WERI-Rb-1 (cell line): ENCODE measurements at regions not wholly inside any gene's neighbourhood (a gene's known extent, or its start where the extent isn't known, plus 50 kb on each side); places are given as distances from the start of the nearest gene placed in this dataset.

Source experiments
- DNase-seq: peaks from one replicate; pipeline ENCODE4 v3.0.0-alpha.2; 2020
- H3K27ac ChIP-seq: fragments of 250-450 bp; sonication (Bioruptor Pico); 2 replicates; pipeline ENCODE4 v1.5.1; 2020; ENCODE audit warnings: mild to moderate bottlenecking, moderate library complexity
- H3K27me3 ChIP-seq: fragments of 250-450 bp; sonication (Bioruptor Pico); 2 replicates; pipeline ENCODE4 v1.5.1; 2021; ENCODE audit warnings: mild to moderate bottlenecking, low read depth, moderate library complexity; ENCODE audit not compliant: insufficient read depth, severe bottlenecking
- H3K36me3 ChIP-seq: fragments of 250-450 bp; sonication (Bioruptor Pico); 2 replicates; pipeline ENCODE4 v1.5.1; 2020; ENCODE audit warnings: mild to moderate bottlenecking, moderate library complexity
- H3K4me3 ChIP-seq: 2 replicates; pipeline ENCODE4 v1.5.1; 2011; ENCODE audit warnings: low read depth, mild to moderate bottlenecking, control low read depth, low read length
- H3K9me3 ChIP-seq: fragments of 250-450 bp; sonication (Bioruptor Pico); 2 replicates; pipeline ENCODE4 v1.5.1; 2021; ENCODE audit warnings: mild to moderate bottlenecking, moderate library complexity; ENCODE audit not compliant: severe bottlenecking
- TF ChIP-seq, protein P1 (sequence below): IDR thresholded peaks from 2 replicates; pipeline ENCODE4 v1.5.1; 2011; ENCODE audit warnings: low read depth, mild to moderate bottlenecking, control low read depth, inconsistent platforms, low read length

GRCh38 chr13:72462166-72462565 is 265.3 kb downstream of the MZT1 start:
- no peaks in the 10 kb centered on the region for H3K36me3 ChIP-seq

GRCh38 chr13:72458701-72459100 is 268.7 kb downstream of the MZT1 start:
- Histone ChIP-seq H3K9me3 (no peaks in the 10 kb centered on the region), H3K36me3 (no peaks in the 10 kb centered on the region), H3K27ac (no peak overlapping the region), H3K4me3 (no peak overlapping the region), H3K27me3 (no peaks in the 10 kb centered on the region)
- TF ChIP-seq, protein P1, sequence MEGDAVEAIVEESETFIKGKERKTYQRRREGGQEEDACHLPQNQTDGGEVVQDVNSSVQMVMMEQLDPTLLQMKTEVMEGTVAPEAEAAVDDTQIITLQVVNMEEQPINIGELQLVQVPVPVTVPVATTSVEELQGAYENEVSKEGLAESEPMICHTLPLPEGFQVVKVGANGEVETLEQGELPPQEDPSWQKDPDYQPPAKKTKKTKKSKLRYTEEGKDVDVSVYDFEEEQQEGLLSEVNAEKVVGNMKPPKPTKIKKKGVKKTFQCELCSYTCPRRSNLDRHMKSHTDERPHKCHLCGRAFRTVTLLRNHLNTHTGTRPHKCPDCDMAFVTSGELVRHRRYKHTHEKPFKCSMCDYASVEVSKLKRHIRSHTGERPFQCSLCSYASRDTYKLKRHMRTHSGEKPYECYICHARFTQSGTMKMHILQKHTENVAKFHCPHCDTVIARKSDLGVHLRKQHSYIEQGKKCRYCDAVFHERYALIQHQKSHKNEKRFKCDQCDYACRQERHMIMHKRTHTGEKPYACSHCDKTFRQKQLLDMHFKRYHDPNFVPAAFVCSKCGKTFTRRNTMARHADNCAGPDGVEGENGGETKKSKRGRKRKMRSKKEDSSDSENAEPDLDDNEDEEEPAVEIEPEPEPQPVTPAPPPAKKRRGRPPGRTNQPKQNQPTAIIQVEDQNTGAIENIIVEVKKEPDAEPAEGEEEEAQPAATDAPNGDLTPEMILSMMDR, result no peak
- no peak for DNase-seq

More at GRCh38 chr13:72462166-72462565, 265.3 kb downstream of the MZT1 start:
- no peaks in the 10 kb centered on the region for H3K27me3 ChIP-seq
- H3K27ac ChIP-seq, result no peak overlapping the region
- no peak for DNase-seq
- H3K9me3 ChIP-seq, result no peaks in the 10 kb centered on the region
- H3K4me3 ChIP-seq, result no peak overlapping the region
- TF ChIP-seq, protein P1, result no peak

GRCh38 chr13:72457151-72457550 is 270.3 kb downstream of the MZT1 start:
- TF ChIP-seq, protein P1, result no peak

DNA sequence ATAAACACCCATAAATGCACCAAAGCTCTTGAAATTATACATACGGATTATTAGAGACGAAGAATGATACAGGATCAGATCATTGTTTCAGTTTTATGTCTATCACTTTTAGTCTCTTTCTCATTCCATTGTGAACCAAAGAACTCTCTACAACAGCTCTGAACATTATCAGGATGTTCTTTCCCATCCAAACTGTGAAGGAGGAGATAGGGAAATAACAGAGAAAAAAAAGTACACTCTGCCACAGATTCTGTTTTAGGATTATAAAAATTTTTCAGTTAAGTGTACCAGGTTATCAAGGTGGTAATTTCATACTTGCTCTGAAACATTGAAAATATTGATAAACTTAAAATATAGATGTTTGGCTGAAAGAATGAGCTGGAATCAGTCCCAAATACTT is 270.9 kb downstream of the MZT1 start:
- TF ChIP-seq, protein P1, result no peak

More at GRCh38 chr13:72457151-72457550, 270.3 kb downstream of the MZT1 start:
- Histone ChIP-seq H3K36me3 (no peaks in the 10 kb centered on the region), H3K9me3 (no peaks in the 10 kb centered on the region), H3K27ac (no peak overlapping the region), H3K4me3 (no peak overlapping the region), H3K27me3 (no peaks in the 10 kb centered on the region)
- DNase-seq, result no peak

GRCh38 chr13:72453161-72453560 is 274.3 kb downstream of the MZT1 start:
- no peaks in the 10 kb centered on the region for H3K36me3 ChIP-seq
- H3K9me3 ChIP-seq, result peaks cover 3% of the 10 kb centered on the region
- TF ChIP-seq, protein P1, result no peak
- no peak overlapping the region for H3K4me3 ChIP-seq
- H3K27ac ChIP-seq, result no peak overlapping the region
- H3K27me3 ChIP-seq, result no peaks in the 10 kb centered on the region
- no peak for DNase-seq

More for the DNA sequence above, 270.9 kb downstream of the MZT1 start:
- no peaks in the 10 kb centered on the region for H3K36me3 ChIP-seq
- DNase-seq, result no peak
- H3K27ac ChIP-seq, result no peak overlapping the region
- no peaks in the 10 kb centered on the region for H3K9me3 ChIP-seq
- no peak overlapping the region for H3K4me3 ChIP-seq
- no peaks in the 10 kb centered on the region for H3K27me3 ChIP-seq

DNA sequence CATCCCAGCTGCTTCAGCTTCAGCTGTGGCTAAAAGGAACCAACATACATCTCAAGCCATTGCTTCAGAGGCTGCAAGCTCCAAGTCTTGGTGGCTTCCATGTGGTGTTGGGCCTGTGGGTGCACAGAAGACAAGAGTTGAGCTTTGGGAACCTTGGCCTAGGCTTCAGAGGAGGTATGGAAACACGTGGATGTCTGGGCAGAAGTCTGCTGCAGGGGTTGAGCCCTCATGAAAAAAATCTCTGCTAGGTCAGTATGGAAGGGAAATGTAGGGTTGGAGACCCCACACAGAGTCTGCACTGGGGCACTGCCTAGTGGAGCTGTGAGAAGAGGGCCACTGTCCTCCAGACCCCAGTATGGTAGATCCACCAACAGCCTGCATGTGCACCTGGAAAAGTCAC is 279.3 kb downstream of the MZT1 start:
- Histone ChIP-seq H3K27ac (no peak overlapping the region), H3K27me3 (no peaks in the 10 kb centered on the region), H3K9me3 (peaks cover 8% of the 10 kb centered on the region), H3K36me3 (no peaks in the 10 kb centered on the region), H3K4me3 (no peak overlapping the region)
- no peak for DNase-seq
- TF ChIP-seq, protein P1, result no peak
